HK-2 (cell line): ENCODE measurements at regions not wholly inside any gene's neighbourhood (a gene's known extent, or its start where the extent isn't known, plus 50 kb on each side); places are given as distances from the start of the nearest gene placed in this dataset.

Source experiments
- DNase-seq: peaks from one replicate; pipeline ENCODE4 v3.0.0-alpha.2; 2018; ENCODE audit not compliant: unreplicated experiment

DNA sequence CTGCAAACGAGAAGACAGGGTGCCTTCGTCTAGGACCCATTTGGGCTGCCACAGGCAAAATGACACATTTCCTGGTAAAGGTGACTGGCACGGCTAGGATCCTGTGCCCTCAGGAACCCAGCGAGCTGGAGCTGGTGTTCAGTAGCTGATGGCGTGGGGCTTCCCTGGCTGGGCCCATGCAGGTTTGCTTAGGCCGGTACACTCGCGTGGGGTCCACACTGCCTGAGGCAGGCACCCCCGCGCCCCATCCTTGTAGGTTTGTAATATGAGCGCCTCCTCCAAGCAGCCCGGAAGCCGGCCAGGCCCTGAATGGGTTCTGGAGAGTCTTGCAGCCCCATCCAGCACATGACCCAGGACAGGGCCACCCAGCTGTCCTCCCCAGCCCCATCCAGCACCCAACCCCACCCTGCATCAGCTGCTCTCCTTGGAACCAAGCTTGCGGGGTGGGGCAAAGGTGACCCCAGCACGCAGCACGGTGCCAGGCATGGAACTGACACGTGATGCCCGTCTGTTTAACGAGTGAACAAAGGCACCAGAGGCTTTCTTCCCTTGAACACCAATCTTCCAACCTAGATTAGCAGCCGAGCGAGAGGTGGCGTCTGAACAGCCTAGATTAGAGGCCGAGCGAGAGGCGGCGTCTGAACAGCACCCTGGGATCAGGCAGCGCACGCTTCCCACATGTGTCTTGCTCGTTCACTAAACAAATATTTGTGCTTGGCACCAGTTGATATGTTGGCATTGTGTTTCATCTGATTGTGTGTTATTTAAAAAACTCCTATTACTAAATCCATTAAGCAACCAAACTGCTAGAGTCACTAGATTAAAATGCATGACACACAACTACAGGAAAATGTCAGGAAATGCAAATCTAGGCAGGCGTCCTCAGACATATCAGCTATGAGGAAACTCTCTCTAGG lies 112.1 kb downstream of the DLL1 start:
- DNase-seq, result no peak

DNA sequence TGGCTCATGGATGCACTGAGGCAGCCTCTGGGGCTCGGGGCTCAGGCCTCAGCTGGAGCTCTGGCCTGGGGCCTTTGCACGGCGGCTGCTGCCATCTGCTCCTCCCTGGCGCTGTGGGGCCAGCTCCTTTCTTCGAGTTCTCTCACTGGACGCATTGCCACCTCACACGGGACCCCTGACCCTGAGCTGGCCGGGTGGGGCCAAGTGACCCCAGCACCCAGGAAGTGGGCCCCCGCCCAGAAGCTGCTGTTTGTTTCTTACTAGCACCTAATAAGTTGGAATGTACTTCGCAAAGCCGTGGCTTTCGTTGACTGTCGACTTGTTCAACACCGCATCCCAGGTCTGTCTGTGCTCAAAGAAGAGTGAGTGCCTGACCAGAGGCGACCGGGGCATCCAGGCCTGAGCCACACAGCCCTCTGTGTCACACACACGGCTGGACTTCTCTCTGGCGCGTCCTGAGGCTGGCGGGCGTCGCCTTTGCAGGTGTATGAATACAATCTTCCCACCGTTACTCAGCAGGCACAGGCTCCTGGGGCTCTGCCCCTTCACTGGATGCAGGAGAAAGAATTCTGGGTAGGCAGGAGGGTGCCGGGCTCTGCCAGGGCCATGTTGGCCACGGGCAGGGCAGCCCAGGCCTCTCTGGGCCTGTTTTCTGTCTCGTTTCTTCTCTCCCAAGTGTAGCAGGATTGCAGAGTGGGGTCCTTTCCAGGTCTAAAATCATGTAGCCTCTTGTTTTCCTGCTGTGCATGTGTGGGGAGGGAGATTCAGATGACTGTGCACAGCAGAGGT lies 112.9 kb downstream of the DLL1 start:
- no peak for DNase-seq

DNA sequence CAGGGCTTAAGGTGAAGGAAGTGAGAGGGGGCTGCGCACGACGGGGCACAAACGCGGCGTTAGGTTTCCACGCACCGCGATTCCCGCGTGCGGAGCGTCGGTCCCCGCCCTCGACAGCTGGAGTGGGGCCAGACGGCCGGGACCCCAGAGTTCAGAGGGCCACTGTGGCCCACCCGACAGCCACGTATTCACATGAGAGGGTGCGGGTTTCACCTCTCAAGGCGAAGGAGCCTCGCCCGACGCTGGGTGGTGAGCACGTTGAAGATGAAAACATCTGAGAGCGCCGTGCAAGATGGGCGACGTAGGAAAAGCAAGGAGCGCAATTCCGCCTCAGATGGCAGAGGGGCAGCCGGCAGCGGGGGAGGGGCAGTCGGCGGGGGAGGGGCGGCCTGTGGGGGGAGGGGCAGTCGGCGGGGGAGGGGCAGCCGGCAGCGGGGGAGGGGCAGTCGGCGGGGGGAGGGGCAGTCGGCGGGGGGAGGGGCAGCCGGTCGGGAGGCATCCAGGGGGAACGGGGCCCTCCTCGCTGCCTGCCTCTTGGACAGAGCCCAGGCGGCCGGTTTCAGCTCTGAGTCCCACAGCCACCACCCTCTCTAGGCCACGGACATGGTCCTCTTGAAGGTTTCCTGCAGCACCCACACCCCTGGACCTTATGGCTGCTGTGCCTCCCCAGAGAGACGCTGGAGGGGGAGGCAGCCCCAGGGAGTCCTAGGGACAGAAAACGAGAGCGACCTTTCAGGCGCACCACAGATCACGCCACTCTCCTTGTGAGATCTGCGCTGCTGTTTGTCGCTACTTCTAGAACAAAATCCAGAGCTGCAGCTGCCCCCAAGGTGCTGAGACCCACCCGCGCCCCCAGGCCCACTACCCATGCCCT lies 113.7 kb downstream of the DLL1 start:
- DNase-seq, result no peak

DNA sequence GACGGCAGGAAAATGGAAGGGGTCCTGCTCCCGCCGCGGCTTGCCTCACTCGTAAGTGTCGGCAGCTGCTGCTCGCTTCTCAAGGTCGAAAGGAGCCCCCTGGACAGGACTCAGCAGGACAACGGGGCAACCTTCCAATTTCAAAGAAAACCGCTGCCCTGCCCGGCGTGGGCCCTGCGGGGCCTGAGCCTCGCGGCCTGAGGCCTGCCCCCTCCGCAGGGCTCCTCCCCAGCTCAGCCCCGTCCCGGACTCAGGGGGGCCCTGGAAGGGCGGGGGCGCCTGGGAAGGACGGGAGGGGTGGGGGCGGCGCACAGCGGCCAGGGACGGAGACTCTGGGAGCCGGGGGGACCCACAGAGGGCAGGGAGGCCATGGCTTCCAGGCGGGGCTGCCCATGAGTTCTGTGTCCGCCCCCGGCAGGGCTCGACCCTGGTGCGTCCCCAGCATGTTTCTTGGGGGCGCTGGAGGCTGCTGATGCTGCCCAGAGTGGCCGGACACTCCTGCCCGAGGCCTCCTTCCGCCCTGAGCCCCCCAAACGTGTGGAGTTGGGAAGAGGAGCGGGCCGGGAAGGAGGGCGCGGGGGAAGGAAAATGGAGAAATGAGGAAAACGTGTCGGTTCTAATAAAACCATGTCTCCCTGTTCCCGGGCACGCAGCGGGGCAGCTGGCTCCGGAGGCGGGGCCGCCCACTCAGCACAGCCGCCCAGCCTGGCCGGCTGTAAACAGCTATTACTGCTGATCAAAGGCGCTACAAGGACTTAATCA lies 114.6 kb downstream of the DLL1 start:
- no peak for DNase-seq

DNA sequence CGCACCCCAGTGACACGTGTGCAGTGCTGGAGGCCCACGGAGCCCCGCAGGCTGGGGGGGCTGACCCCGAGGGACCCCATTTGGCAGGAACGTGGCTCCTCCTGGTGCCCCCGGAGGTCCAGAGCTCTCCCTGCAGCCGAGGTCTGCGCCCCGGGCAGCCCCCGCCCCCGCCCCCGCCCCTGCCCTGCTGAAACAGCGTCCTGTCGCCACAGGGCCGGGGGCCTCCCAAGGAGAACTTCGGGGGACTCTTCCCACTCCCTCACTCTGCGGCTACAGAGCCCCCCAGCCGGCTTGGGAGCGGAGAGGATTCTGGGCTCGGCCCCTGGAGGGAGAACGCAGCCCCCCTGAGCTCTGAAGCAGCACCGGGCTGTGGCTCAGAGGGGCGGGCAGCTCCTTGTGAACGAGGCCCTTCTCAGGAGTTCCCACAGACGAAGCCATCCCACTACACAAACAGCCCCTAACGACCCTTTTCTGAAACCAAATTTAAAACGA lies 115.2 kb downstream of the DLL1 start:
- no peak for DNase-seq

DNA sequence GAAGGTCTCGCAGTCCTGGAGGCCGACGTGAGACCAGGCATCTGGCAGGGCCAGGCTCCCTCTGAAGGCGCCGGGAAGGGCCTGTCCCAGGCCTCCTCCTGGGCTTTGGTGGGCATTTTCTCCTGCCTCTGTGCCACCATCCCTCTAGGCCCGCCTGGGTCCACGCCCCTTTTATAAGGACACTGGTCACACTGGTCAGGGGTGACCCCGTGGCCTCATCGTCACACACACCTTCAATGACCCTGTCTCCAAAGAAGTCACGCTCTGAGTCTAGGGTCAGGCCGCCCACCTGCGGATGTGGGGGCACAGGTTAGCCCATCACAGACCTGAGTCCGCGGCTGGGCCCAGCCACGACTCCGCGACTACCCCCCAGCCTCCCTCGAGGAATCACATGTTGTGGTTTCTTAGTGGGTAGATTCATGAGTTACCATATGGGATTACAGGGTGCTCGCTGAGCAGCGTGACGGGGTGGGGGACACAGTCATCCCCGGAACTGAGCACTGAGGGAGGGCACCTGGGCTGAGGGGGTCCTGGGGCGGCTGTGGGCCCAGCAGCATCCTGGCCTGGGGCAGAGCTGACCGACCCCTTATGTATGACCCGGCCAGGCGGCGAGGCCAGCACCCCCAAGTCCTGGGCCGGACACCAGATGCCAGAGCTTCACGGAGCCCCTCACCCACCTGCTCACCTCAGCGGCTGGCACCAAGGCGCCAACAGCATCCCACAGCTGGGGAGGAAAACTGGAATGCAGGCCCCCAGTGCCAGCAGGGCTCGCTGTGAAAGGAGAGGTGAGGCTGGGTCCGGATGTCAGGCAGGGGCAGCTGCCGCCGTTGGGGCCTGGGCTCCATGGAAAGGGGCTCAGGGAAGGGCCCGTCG lies 115.9 kb downstream of the DLL1 start:
- no peak for DNase-seq

DNA sequence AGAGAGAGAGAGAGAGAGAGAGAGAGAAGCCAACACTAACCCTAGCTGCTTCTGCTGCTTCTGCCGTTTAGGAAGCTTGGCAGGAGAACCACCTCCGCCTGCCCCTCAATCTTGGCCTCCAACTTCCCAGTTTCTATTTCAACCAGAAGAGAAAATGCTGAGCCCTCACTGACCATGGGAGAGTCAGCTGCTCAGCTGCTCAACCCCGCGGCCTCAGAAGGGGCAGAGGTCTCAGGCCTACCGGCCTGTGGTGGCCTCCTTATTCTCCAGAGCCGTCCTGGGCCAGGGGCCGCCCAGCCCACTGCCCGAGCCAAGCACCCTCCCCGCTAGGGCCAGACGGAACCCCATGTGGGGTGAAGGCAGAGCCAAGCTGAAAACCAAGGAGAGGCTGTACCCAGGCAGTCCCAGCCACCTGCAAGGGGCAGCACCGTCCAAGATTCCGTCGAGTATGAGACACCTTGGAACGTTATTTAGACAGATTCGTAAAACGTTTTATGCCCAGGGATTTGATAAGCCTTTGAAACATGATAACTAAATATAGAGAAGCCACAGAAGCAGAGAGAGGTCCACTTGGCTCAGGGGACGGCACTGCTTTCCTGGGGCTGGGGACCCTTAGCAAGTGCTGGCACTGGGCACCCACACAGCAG lies 116.6 kb downstream of the DLL1 start:
- no peak for DNase-seq

DNA sequence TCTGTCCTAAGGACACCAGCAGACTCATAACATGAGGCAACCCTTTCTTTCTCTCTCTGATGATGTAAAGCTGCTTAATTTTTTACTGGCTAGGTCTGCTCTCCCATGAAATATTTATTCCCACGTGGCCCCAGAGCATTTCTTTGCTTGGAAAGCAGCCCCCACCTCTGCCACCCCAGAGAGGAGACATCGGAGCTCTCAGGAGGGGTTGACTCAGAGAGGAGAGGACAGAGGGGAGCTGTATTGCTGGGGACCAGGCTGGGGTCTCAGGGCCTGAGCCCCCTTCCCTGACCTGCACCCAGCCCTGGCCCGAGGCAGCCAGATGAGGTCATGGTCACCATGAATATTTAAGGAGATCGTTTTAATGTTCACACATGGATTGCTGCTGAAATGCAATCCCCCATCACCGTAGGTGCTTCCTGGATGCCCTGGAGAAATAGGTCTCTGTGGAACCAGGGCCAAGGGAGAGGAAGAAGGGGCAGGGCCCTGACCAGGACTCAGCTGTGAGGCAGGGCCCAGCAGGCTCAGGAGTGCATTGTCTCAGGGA lies 117.5 kb downstream of the DLL1 start:
- no peak for DNase-seq

DNA sequence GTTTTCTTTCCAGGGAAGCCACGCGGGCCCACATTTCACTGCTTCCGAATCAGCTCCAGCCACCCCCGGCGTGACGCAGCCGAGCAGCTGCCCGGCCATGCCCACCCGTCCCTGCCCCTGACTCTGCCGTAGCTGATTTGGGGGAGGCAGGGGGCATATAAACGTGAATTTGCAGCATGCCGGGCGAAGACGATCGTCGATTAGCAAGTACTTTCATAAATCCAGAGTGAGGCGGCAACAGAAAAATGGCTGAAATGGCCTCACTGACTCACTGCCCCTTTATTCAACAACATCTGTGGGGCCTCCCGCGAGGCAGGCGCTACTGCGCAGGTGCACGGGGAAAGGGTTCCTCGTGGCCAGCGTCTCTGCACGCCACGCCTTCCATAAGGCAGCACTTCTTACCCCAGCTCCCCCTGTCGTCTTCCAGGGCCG lies 118.0 kb downstream of the DLL1 start:
- DNase-seq, result no peak

DNA sequence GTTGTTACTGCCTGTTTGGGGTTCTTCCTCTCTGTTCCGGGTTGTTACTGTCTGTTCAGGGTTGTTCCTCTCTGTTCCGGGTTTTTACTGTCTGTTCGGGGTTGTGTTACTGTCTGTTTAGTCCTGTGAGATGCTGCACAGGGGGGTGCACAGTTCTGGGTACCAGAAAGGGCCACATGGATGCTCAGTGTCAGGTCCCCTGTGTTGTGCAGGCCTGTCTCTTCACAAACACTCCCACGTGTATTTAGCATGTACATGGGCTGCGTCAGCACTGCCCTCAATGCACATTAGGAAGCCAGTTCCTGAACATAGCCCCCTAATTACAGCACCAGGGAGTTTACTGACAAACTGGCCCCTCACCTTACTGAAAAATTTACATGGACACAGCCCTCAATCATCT lies 118.5 kb downstream of the DLL1 start:
- no peak for DNase-seq

DNA sequence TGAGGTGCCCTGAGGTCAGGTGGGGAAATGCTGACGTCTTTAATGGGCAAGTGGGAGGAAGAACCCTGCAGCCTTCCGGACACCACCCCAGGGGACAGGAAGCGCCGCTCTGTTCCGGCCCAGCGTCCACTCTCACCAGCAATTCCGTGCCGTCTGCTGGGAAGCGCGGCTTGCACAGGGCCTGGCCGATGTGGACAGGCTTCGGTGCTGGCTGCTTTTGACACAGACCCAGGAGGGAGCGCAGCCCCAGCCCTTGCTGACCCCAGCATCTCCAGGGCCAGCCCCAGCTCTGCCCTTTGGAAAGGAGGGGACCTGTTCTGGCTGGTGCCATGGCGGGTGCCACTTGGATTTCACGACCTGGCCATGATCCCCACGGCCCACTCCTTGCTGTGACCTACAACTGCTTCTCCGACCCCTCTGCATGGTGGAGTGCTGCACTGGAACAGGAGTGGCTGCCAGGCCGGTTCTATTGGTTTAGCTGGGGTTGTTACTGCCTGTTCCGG lies 123.2 kb downstream of the DLL1 start:
- DNase-seq, result no peak

DNA sequence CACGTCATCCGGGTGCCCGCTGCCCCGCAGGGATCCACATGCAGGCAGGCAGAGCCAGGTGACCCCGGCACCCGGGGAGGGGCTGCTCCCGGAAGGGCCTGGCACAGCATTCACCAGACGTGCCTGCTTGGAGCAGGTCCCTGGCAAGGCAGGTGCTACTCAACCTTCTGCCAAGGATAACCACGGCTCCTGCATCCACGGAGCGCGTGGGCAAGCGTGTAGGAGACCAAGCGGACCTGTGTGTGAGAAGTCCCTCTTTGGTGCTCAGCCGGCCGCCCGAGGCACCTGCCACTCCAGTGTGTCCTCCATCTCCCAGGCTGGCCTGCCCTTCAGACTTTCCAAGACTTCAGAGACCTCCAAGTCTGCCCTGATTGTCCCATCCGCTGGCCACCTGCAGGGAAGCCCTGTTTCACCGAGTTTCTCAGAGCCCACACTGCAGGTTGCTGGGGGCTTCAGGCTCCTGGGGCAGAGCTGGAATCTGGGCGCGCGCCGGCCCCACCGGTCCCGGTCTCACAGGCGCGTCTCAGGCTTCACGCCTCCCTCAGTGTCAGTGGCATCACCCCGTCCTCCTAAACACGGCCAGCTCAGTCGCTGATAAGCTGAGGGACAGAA lies 124.3 kb downstream of the DLL1 start:
- DNase-seq, result no peak

DNA sequence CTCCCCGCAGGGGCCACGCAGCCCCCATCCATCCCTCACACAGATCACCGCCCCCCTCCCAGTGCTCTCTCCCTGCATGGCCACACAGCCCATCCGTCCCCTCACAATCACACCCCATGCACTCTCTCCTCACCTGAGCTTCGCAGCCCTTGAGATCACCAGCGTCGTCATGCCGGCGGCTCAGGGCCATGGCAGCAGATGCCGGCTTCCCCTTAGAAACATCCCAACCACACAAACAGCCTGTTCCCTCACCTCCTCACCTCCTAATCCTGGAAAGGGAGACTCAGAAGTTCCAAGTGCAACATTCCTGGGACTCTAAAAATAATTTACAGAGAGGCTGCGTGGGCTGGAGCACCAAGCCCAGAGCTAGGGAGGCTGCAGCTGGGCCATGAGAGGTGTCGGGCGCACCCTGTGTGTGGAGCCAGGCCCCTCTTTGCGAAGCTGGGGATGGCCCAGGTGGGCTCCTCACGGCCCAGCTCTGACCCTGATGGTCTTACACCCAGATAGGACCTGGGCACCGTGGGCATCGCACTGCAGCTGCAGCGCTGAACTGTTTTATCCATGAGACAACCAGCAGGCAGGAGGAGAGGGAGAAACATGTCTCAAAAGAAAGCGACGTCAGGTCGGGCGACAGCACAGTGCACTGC lies 125.3 kb downstream of the DLL1 start:
- no peak for DNase-seq

DNA sequence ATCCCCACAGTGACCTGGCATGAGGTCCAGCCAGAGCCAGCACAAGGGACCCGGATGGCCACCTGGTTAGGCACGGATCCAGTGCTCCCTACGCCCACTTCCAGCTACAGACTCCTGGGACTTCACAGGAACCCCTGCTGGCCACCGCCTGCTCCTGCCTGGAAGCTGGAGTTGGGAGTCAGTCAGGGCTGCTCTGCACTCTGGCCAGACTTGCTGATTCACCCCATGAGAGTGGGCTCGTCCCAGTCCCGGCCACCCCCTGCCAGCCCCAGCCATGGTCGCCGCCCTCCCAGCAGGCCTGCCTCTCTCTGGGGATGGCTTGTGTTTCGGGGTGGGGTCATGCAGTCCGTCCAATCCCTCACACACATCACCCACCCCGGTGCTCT lies 125.8 kb downstream of the DLL1 start:
- no peak for DNase-seq

DNA sequence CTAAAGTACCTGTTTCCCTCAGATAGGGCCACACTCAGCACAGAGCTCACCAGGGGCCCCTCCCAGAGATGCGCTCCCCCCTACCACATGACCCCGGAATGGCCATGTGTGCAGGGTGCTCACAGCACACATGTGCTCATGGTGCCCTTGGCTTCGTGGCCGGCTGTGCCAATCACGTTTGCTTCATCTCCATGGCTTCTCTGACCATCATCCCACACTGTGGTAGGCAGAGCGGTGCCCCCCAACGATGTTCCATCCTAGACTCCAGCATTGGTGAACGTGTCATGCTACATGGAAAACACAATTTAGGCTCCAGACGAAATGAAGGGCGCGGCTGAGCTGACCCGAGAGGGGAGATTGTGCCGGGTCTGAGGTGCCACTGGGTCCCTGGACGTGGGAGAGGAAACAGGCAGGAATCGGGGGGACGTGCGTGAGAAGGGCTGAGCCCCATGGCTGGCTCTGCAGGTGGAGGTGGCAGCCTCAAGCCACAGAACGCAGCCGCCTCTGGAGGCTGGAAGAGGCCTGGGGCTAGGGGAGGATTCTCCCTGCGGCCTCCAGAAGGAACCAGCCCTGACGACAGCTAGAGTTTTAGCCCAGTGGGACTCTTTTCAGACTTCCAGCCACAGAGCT lies 126.5 kb downstream of the DLL1 start:
- no peak for DNase-seq

DNA sequence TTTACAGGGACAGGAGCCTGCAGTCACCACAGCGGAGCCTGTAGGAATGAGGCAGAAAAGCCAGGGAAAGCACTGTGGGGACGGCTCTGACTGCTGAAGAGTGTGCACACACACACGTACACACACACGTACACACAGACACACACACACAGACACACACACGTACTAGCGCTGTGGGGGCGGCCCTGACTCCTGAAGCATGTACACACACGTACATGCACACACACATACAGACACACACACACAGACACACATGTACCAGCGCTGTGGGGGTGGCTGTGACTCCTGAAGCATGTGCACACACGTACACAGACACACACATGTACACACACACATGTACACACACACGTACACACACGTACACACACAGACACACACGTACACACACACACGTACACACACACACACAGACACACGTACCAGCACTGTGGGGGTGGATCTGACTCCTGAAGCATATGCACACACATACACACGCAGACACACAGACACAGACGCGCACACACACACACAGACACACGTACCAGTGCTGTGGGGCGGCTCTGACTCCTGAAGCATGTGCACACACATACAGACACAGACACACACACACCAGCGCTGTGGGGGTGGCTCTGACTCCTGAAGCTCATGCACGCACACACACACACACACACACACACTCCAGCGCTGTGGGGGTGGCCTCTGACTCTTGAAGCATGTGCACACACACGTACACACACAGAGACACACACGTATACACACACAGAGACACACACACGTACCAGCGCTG lies 127.3 kb downstream of the DLL1 start:
- DNase-seq, result no peak
